ENCODE measurements at regions not wholly inside any gene's neighbourhood (a gene's known extent, or its start where the extent isn't known, plus 50 kb on each side); places are given as distances from the start of the nearest gene placed in this dataset.

DNA sequence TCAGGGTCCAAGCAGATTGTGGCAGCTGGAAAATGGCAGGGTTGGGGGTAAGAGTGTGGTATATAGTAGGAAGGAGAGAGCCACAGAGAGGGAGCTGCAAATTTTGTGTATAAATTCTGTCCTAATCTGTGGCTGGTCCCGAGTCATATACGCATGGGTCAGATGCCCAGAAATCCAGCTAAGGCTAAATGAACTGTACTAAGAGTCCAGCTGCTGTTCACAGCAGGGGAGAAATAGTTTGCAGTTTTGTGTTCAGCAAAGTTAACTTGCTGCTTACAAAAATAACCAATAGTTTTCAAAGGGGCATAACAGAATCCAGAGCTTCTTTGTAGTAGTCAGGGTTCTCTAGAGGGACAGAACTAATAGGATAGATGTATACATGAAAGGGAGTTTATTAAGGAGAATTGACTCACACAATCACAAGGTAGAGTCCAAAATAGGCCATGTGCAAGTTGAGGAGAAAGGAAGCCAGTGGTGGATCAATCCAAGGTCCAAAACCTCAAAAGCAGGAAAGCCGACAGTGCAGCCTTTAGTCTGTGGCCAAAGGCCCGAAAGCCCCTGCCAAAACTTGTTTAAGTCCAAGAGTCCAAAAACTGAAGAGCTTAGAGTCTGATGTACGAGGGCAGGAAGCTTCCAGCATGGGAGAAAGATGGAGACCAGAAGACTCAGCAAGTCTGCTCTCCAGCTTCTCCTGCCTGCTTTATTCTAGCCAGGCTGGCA, 146.1 kb upstream of the KBTBD8 start:
- Histone ChIP-seq H3K27ac (no peak overlapping the region), H3K9me3 (no peaks in the 10 kb centered on the region), H3K36me3 (no peaks in the 10 kb centered on the region), H3K4me1 (no peaks in the 10 kb centered on the region), H3K27me3 (no peaks in the 10 kb centered on the region), H3K4me3 (no peak overlapping the region)
- intact Hi-C loops (cut with DNase I): no loop called here
- ATAC-seq: no peak
- TF ChIP-seq, protein P1, sequence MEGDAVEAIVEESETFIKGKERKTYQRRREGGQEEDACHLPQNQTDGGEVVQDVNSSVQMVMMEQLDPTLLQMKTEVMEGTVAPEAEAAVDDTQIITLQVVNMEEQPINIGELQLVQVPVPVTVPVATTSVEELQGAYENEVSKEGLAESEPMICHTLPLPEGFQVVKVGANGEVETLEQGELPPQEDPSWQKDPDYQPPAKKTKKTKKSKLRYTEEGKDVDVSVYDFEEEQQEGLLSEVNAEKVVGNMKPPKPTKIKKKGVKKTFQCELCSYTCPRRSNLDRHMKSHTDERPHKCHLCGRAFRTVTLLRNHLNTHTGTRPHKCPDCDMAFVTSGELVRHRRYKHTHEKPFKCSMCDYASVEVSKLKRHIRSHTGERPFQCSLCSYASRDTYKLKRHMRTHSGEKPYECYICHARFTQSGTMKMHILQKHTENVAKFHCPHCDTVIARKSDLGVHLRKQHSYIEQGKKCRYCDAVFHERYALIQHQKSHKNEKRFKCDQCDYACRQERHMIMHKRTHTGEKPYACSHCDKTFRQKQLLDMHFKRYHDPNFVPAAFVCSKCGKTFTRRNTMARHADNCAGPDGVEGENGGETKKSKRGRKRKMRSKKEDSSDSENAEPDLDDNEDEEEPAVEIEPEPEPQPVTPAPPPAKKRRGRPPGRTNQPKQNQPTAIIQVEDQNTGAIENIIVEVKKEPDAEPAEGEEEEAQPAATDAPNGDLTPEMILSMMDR (IDR thresholded peaks at IDR 0.05): no peak
- FAIRE-seq: no peak
- 87 to 92% methylated on average over 5 of the region's 5 CpGs for WGBS, 2 donors
- no peak for DNase-seq

DNA sequence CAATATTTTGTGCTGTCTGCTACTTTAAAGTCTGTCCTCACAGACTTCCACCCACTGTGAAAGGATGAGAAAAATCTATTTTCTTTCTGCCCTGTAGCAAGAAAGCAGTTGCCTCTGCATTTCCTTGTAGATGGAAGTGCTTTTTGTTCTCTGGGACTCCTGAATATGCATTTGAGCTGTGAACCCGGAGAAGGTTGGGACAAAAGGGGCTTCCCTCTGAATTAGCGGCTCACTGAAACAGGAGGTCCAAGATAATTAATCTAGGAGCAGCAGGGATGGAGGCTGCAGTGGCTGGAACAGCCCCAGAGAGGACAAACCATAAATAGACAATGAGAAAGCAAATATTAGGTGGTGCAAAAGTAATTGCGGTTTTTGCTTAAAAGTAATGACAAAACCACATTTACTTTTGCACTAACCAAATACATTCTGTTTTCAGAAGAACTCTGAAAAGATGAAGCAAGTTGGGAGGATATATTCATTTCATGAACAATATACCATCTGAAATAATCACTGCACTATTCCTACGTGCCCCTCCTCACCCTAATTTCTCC, 143.4 kb upstream of the KBTBD8 start:
- ATAC-seq: no peak
- no peak for FAIRE-seq
- 60 to 64% methylated on average over 4 of the region's 4 CpGs for WGBS, 2 donors
- Histone ChIP-seq H3K27me3 (no peaks in the 10 kb centered on the region), H3K4me3 (no peak overlapping the region), H3K27ac (no peak overlapping the region), H3K4me1 (no peaks in the 10 kb centered on the region), H3K9me3 (no peaks in the 10 kb centered on the region), H3K36me3 (no peaks in the 10 kb centered on the region)
- no peak for DNase-seq
- intact Hi-C loops (cut with DNase I): no loop called here
- TF ChIP-seq, protein P1 (IDR thresholded peaks at IDR 0.05): no peak

DNA sequence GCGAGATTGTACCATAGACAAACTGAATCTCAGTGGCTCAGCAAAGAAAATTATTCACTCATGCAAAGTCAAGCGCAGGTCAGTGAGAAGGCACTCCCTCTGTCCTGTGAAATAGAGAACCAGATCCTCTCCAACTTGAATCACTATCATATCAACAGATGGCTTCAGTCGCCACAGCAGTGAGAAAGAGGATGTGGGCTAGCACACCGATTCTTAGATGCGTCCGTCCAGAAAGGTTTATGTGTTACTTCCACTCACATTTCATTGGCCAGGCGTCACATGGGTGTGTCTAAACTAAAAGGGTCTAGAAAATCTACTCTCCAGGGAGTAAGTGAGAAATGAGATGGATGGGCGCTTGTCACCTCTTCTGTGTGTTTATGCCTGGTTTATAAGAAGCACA, 141.6 kb upstream of the KBTBD8 start:
- no peaks in the 10 kb centered on the region for H3K36me3 ChIP-seq
- ATAC-seq (no peak), FAIRE-seq (no peak), DNase-seq (no peak)
- no peak overlapping the region for H3K27ac ChIP-seq
- intact Hi-C loops (cut with DNase I): no loop called here
- TF ChIP-seq, protein P1 (IDR thresholded peaks at IDR 0.05): no peak
- H3K4me3 ChIP-seq: no peak overlapping the region
- WGBS, 2 donors: 87 to 92% methylated on average over 8 of the region's 8 CpGs
- no peaks in the 10 kb centered on the region for H3K9me3 ChIP-seq
- H3K4me1 ChIP-seq: no peaks in the 10 kb centered on the region
- H3K27me3 ChIP-seq: no peaks in the 10 kb centered on the region

DNA sequence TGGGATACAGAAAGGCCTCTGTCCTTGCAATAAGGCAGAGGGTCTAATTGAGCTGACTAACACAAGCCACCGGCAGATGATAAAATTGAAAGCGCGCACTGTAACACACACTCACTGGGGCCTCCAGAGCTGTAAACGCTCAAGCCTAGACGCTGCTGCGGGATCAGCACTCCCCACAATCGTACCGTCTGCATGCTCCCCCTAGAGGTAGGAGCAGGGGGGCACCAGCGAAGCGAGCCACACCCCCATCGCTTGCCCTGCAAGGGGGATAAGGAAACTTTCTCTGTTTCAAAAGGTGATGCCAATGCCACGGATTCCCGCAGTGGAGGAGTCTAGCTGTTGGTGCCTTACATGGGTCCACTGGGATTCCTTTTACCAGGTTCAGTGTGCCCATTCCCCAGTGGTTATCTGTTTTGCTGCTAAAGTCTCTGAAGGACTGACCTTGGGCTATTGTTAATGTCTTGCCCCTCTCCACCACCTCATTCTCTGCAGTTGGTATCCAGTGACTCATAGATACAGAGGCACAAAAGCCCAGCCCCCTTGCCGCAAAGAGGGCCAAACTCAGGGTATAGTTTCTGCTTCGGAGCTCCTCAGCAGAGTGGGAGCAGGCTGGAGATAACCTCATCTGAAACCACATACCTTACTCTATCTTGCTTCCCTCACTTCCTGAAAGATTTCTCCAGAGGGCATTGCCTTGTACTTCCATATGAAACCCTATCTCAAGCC, 139.3 kb upstream of the KBTBD8 start:
- H3K4me1 ChIP-seq: peaks cover 6 to 9% (median 7%) of the 10 kb centered on the region in 3 donors
- FAIRE-seq (no peak), DNase-seq (no peak), ATAC-seq (no peak)
- H3K4me3 ChIP-seq: no peak overlapping the region
- intact Hi-C loops (cut with DNase I): no loop called here
- no peak overlapping the region for H3K27ac ChIP-seq
- no peaks in the 10 kb centered on the region for H3K9me3 ChIP-seq
- H3K27me3 ChIP-seq: no peaks in the 10 kb centered on the region
- 87 to 90% methylated on average over 15 of the region's 15 CpGs for WGBS, 2 donors
- TF ChIP-seq, protein P1 (IDR thresholded peaks at IDR 0.05): no peak
- H3K36me3 ChIP-seq: no peaks in the 10 kb centered on the region

DNA sequence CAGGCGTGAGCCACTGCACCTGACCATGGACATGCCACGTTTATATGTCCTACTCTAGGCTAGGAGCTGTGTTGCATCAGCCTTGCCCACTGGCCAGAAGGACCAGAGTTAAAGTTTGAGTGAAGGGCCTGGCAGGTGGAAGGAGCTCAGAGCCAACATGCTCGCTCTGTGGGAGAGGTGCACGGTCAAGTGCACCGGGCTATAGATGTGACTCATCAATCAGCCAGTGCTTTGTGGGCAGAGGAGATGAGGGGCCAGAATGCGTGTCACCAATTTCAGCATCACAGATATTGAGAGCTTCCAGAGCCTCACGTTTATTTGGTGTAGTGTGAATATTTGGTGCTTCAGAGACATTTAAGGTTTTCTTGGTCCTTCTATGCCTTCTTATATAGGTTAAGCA, 137.3 kb upstream of the KBTBD8 start:
- no peak for DNase-seq
- intact Hi-C loops (cut with DNase I): no loop called here
- WGBS, 2 donors: 88 to 91% methylated on average over 7 of the region's 7 CpGs
- FAIRE-seq: no peak
- no peaks in the 10 kb centered on the region for H3K9me3 ChIP-seq
- peaks cover 7 to 12% (median 10%) of the 10 kb centered on the region in 3 donors for H3K4me1 ChIP-seq
- no peaks in the 10 kb centered on the region for H3K36me3 ChIP-seq
- TF ChIP-seq, protein P1 (IDR thresholded peaks at IDR 0.05): no peak
- H3K4me3 ChIP-seq: no peak overlapping the region
- no peak overlapping the region for H3K27ac ChIP-seq
- H3K27me3 ChIP-seq: no peaks in the 10 kb centered on the region
- ATAC-seq: no peak
